Endothelial cell of umbilical vein (primary cell): ENCODE measurements at regions not wholly inside any gene's neighbourhood (a gene's known extent, or its start where the extent isn't known, plus 50 kb on each side); places are given as distances from the start of the nearest gene placed in this dataset.

ENCODE experiments used
- BruUV-seq: library from RNA; stranded (reverse); fragments of 400-500 nt; replicated peaks from 2 replicates; lab custom pipeline; 2021; lab: Mats Ljungman, UMichigan
- CTCF ChIA-PET: fragments of 300-600, 350-600 bp; sonication (Branson Sonifier 250); formaldehyde crosslinking; loops from one replicate; lab custom pipeline; 2021; ENCODE audit warnings: antibody characterized with exemption, inconsistent platforms; lab: Charles Lee
- POLR2A ChIA-PET: fragments of 300-600, 350-600 bp; sonication (Branson Sonifier 250); formaldehyde crosslinking; loops from one replicate; lab custom pipeline; 2021; ENCODE audit warnings: antibody characterized with exemption, inconsistent platforms; lab: Charles Lee
- DNase-seq: peaks from one replicate; pipeline ENCODE4 v3.0.0-alpha.2; 2011; ENCODE audit warnings: low read depth, low spot score
- FAIRE-seq: peaks from 2 replicates; lab custom pipeline; 2011; peaks lifted over from hg19 to GRCh38; lab: Jason Lieb, UNC
- H2AFZ ChIP-seq: 2 replicates; pipeline ENCODE4 v1.6.0; 2012; ENCODE audit warnings: low read depth, low read length, control low read depth, inconsistent platforms
- H3K27ac ChIP-seq: 2 replicates; pipeline ENCODE4 v1.5.1; 2011; ENCODE audit warnings: low read depth, mild to moderate bottlenecking, control low read depth, low read length, moderate library complexity; ENCODE audit not compliant: insufficient read depth
- H3K27me3 ChIP-seq, 2 experiments: 2 replicates each; pipeline versions ENCODE4 v1.6.0 to v1.6.1; 2011; ENCODE audit warnings: low read length in 2 of 2, mixed read lengths in 1 of 2; ENCODE audit not compliant: control insufficient read depth in 2 of 2, insufficient read depth in 2 of 2
- H3K36me3 ChIP-seq, 2 experiments: 2 replicates in 1 of 2; 3 replicates in 1 of 2; pipeline ENCODE4 v1.5.1; 2011; ENCODE audit warnings: low read length in 2 of 2, mild to moderate bottlenecking in 1 of 2, moderate library complexity in 1 of 2; ENCODE audit not compliant: control insufficient read depth in 2 of 2, insufficient read depth in 2 of 2; ENCODE audit errors: extremely low read depth in 1 of 2
- H3K4me1 ChIP-seq: 3 replicates; pipeline ENCODE4 v1.5.1; 2011; ENCODE audit warnings: mild to moderate bottlenecking, low read length; ENCODE audit not compliant: control insufficient read depth, insufficient read depth; ENCODE audit errors: extremely low read depth
- H3K4me2 ChIP-seq: 2 replicates; pipeline ENCODE4 v1.6.1; 2011; ENCODE audit warnings: low read length, control low read depth, mixed read lengths; ENCODE audit not compliant: insufficient read depth
- H3K4me3 ChIP-seq, 3 experiments: fragments of 200-600 bp in 1 of 3; sonication (generic), shearing (Covaris generic) in 1 of 3; replicated peaks in 1 of 3; 2 replicates each; pipeline ENCODE4 v1.5.1; 2011 to 2016; ENCODE audit warnings: control low read depth in 3 of 3, low read length in 3 of 3, mild to moderate bottlenecking in 2 of 3, inconsistent platforms in 1 of 3, low read depth in 1 of 3, moderate library complexity in 1 of 3; ENCODE audit not compliant: insufficient read depth in 1 of 3
- H3K79me2 ChIP-seq: 2 replicates; pipeline ENCODE4 v1.6.0; 2012; ENCODE audit warnings: low read length, inconsistent platforms; ENCODE audit not compliant: control insufficient read depth, insufficient read depth
- H3K9ac ChIP-seq: replicated peaks from 2 replicates; pipeline ENCODE3; 2011; ENCODE audit warnings: low read length, control low read depth; ENCODE audit not compliant: insufficient read depth; ENCODE audit errors: extremely low read depth
- H3K9me1 ChIP-seq: replicated peaks from 3 replicates; pipeline ENCODE4 v1.6.0; 2011; ENCODE audit warnings: mild to moderate bottlenecking, low read length; ENCODE audit not compliant: control insufficient read depth, insufficient read depth; ENCODE audit errors: extremely low read depth
- H3K9me3 ChIP-seq: replicated peaks from 2 replicates; pipeline ENCODE4 v1.5.1; 2012; ENCODE audit warnings: low read length, inconsistent platforms; ENCODE audit not compliant: control insufficient read depth, insufficient read depth
- H4K20me1 ChIP-seq: replicated peaks from 2 replicates; pipeline ENCODE3; 2011; ENCODE audit warnings: mild to moderate bottlenecking, low read length; ENCODE audit not compliant: control insufficient read depth, insufficient read depth; ENCODE audit errors: extremely low read depth
- CTCF ChIP-seq, 2 donors: IDR thresholded peaks; 1 replicate in 1 of 2; 2 replicates in 1 of 2; pipeline ENCODE4 v1.5.1; 2011; ENCODE audit warnings: low read length in 2 of 2, mild to moderate bottlenecking in 2 of 2, moderate library complexity in 2 of 2, control low read depth in 1 of 2, inconsistent platforms in 1 of 2, low read depth in 1 of 2; ENCODE audit not compliant: insufficient read depth in 1 of 2; ENCODE audit errors: extremely low read depth in 1 of 2
- EZH2 ChIP-seq: IDR thresholded peaks from 2 replicates; pipeline ENCODE4 v1.6.1; 2012; ENCODE audit warnings: borderline replicate concordance, low read depth, mild to moderate bottlenecking, moderate library complexity, low read length, inconsistent platforms; ENCODE audit not compliant: severe bottlenecking
- FOS ChIP-seq: IDR thresholded peaks from 2 replicates; pipeline ENCODE4 v1.6.1; 2011; ENCODE audit warnings: mild to moderate bottlenecking, low read length, moderate library complexity, borderline replicate concordance; ENCODE audit not compliant: insufficient read depth
- GATA2 ChIP-seq: IDR thresholded peaks from 2 replicates; pipeline ENCODE4 v1.7.0; 2011; ENCODE audit warnings: low read depth, mild to moderate bottlenecking, moderate library complexity, mixed read lengths, low read length; ENCODE audit not compliant: insufficient read length, insufficient read depth
- JUN ChIP-seq: IDR thresholded peaks from 2 replicates; pipeline ENCODE4 v1.6.1; 2011; ENCODE audit warnings: borderline replicate concordance, low read depth; ENCODE audit not compliant: insufficient read length, insufficient read depth
- MAX ChIP-seq: IDR thresholded peaks from 2 replicates; pipeline ENCODE4 v1.6.1; 2011; ENCODE audit not compliant: insufficient read depth, insufficient read length
- MYC ChIP-seq: IDR thresholded peaks from one replicate; pipeline ENCODE4 v1.6.1; 2011; ENCODE audit warnings: mild to moderate bottlenecking, low read depth, low read length
- POLR2A ChIP-seq: IDR thresholded peaks from 2 replicates; pipeline ENCODE4 v1.6.1; 2012; ENCODE audit warnings: low read depth, mild to moderate bottlenecking, control low read depth, low read length
- POLR2AphosphoS5 ChIP-seq: IDR thresholded peaks from 2 replicates; pipeline ENCODE4 v1.6.1; 2012; ENCODE audit warnings: low read depth, mild to moderate bottlenecking, control low read depth, low read length, moderate library complexity; ENCODE audit not compliant: insufficient read depth
- dilution Hi-C: fragments of 300-500 bp; cut with MboI; formaldehyde crosslinking; loops from one replicate; pipeline ENCODE4 v1.15.0; 2019; ENCODE audit warnings: low sequenced_read_pairs; ENCODE audit not compliant: extremely low pct_ligation_motif_present
- intact Hi-C: fragments of 100-400 bp; cut with micrococcal nuclease; formaldehyde crosslinking; loops from one replicate; pipeline ENCODE4 v1.10.0; 2022

GRCh38 chr7:65287023-65287422 lies 86.6 kb upstream of the ZNF92 start:
- Histone ChIP-seq H3K27me3 (no peaks in the 10 kb centered on the region), H3K36me3 (no peaks in the 10 kb centered on the region), H3K9me1 (no peaks in the 10 kb centered on the region), H3K9ac (no peak overlapping the region), H3K4me1 (no peaks in the 10 kb centered on the region), H3K4me2 (no peak overlapping the region), H3K9me3 (no peaks in the 10 kb centered on the region), H3K27ac (no peak overlapping the region), H3K4me3 (no peak overlapping the region), H2AFZ (no peak overlapping the region), H4K20me1 (no peaks in the 10 kb centered on the region), H3K79me2 (no peaks in the 10 kb centered on the region)
- ChIA-PET POLR2A (no interaction called here), CTCF (interaction anchor here (1.0 to 1.4 kb wide), 3 partner anchors 12 to 21 kb away, joined by 3 to 4 read pairs (median 3); no protein-coding TSS in a partner anchor)
- intact Hi-C loops: no loop called here
- FAIRE-seq (no peak), DNase-seq (no peak)
- no peak for TF ChIP-seq GATA2
- no peak for TF ChIP-seq MYC
- no peak for TF ChIP-seq JUN
- TF ChIP-seq POLR2AphosphoS5: no peak
- no TSS peak for BruUV-seq
- dilution Hi-C loops: no loop called here

- Histone ChIP-seq H3K27me3 (no peaks in the 10 kb centered on the region), H3K27ac (no peak overlapping the region), H4K20me1 (no peaks in the 10 kb centered on the region), H3K9me1 (no peaks in the 10 kb centered on the region), H3K79me2 (no peaks in the 10 kb centered on the region), H2AFZ (no peak overlapping the region), H3K9ac (no peak overlapping the region), H3K9me3 (no peaks in the 10 kb centered on the region), H3K36me3 (no peaks in the 10 kb centered on the region), H3K4me1 (no peaks in the 10 kb centered on the region), H3K4me3 (no peak overlapping the region), H3K4me2 (no peak overlapping the region)
- BruUV-seq: no TSS peak
- FAIRE-seq (no peak), DNase-seq (no peak)
- ChIA-PET POLR2A (no interaction called here), CTCF (interaction anchor here (1.0 to 1.4 kb wide), 4 partner anchors 12 to 22 kb away, joined by 3 to 6 read pairs (median 4); no protein-coding TSS in a partner anchor)
- TF ChIP-seq JUN: no peak
- no peak for TF ChIP-seq POLR2A
- no peak for TF ChIP-seq GATA2
- no peak for TF ChIP-seq CTCF (IDR thresholded peaks at IDR 0.05; ENCODE audit: extremely low read depth in 1 of 2, insufficient read depth in 1 of 2, low read depth in 1 of 2, low read length in 2 of 2)
- TF ChIP-seq MAX: no peak
- no peak for TF ChIP-seq POLR2AphosphoS5
- no peak for TF ChIP-seq FOS
- no peak for TF ChIP-seq MYC
- TF ChIP-seq EZH2: no peak
- intact Hi-C loops (no loop called here), dilution Hi-C loops (no loop called here)
Measured at GRCh38 chr7:65285906-65286864, 87.5 kb upstream of the ZNF92 start.
